H1 (cell line): ENCODE measurements at regions not wholly inside any gene's neighbourhood (a gene's known extent, or its start where the extent isn't known, plus 50 kb on each side); places are given as distances from the start of the nearest gene placed in this dataset.

Experiments
- CTCF ChIA-PET: fragments of 300-600 bp; sonication (Branson Sonifier 250); formaldehyde crosslinking; loops from one replicate; lab custom pipeline; 2021; ENCODE audit not compliant: partially characterized antibody; lab: Charles Lee
- POLR2A ChIA-PET: fragments of 300-600 bp; sonication (Branson Sonifier 250); formaldehyde crosslinking; loops from one replicate; lab custom pipeline; 2021; ENCODE audit warnings: inconsistent platforms; ENCODE audit not compliant: partially characterized antibody; lab: Charles Lee
- DNase-seq, 2 experiments: peaks; one replicate each; pipeline versions ENCODE4 v3.0.0 to v3.0.0-alpha.2; 2010 to 2022; ENCODE audit warnings: low spot score in 2 of 2, low read depth in 1 of 2, mixed read lengths in 1 of 2
- FAIRE-seq: peaks from 2 replicates; lab custom pipeline; 2011; peaks lifted over from hg19 to GRCh38; lab: Jason Lieb, UNC
- H2AFZ ChIP-seq: 2 replicates; pipeline ENCODE4 v1.8.1; 2012; ENCODE audit warnings: low read length, inconsistent platforms
- H2AK5ac ChIP-seq: 2 replicates; pipeline ENCODE4 v1.6.1; 2013; ENCODE audit warnings: low read depth, low read length
- H2BK120ac ChIP-seq: replicated peaks from 2 replicates; pipeline ENCODE3; 2013; ENCODE audit warnings: low read depth, low read length, inconsistent platforms
- H2BK12ac ChIP-seq: 2 replicates; pipeline ENCODE4 v1.6.1; 2013; ENCODE audit warnings: low read depth, low read length
- H2BK15ac ChIP-seq: 2 replicates; pipeline ENCODE4 v1.6.1; 2013; ENCODE audit warnings: low read length
- H2BK20ac ChIP-seq: 2 replicates; pipeline ENCODE4 v1.6.1; 2013; ENCODE audit warnings: low read length
- H2BK5ac ChIP-seq: 2 replicates; pipeline ENCODE4 v1.6.1; 2013; ENCODE audit warnings: low read depth, low read length
- H3K14ac ChIP-seq: 2 replicates; pipeline ENCODE4 v1.6.1; 2013; ENCODE audit warnings: inconsistent platforms; ENCODE audit not compliant: insufficient read length
- H3K18ac ChIP-seq: 2 replicates; pipeline ENCODE4 v1.6.1; 2013; ENCODE audit warnings: low read length; ENCODE audit errors: extremely low read depth
- H3K23ac ChIP-seq: 2 replicates; pipeline ENCODE4 v1.6.1; 2013; ENCODE audit warnings: inconsistent platforms; ENCODE audit not compliant: insufficient read length
- H3K23me2 ChIP-seq: 2 replicates; pipeline ENCODE4 v1.6.1; 2013; ENCODE audit warnings: low read depth, low read length
- H3K27ac ChIP-seq: 2 replicates; pipeline ENCODE4 v1.6.1; 2011; ENCODE audit warnings: low read depth, low read length, inconsistent platforms
- H3K27me3 ChIP-seq, 4 experiments: replicated peaks in 1 of 4; 1 replicate in 1 of 4; 2 replicates in 3 of 4; pipeline versions ENCODE4 v1.6.1 to v1.8.1; 2011 to 2013; ENCODE audit warnings: low read length in 3 of 4, mild to moderate bottlenecking in 3 of 4, inconsistent platforms in 2 of 4, mixed read lengths in 2 of 4, moderate library complexity in 1 of 4; ENCODE audit not compliant: control insufficient read depth in 3 of 4, insufficient read depth in 3 of 4; ENCODE audit errors: extremely low read depth in 1 of 4
- H3K36me3 ChIP-seq, 4 experiments: 2 replicates each; pipeline versions ENCODE4 v1.6.1 to v1.8.1; 2011 to 2013; ENCODE audit warnings: mild to moderate bottlenecking in 4 of 4, low read length in 3 of 4, moderate library complexity in 2 of 4, control low read depth in 1 of 4, inconsistent platforms in 1 of 4; ENCODE audit not compliant: insufficient read depth in 4 of 4, control insufficient read depth in 2 of 4
- H3K4ac ChIP-seq: replicated peaks from 2 replicates; pipeline ENCODE3; 2013; ENCODE audit warnings: low read length, low read depth, mixed read lengths, inconsistent platforms; ENCODE audit not compliant: insufficient read length
- H3K4me1 ChIP-seq, 4 experiments: replicated peaks in 1 of 4; 1 replicate in 1 of 4; 2 replicates in 3 of 4; pipeline versions ENCODE4 v1.6.1 to v1.8.1; 2011 to 2013; ENCODE audit warnings: low read length in 3 of 4, inconsistent platforms in 2 of 4, mixed read lengths in 1 of 4; ENCODE audit not compliant: insufficient read depth in 4 of 4, control insufficient read depth in 3 of 4
- H3K4me2 ChIP-seq, 2 experiments: 2 replicates each; pipeline versions ENCODE4 v1.6.1 to v1.8.1; 2011 to 2013; ENCODE audit warnings: low read depth in 2 of 2, low read length in 2 of 2, control low read depth in 1 of 2, inconsistent platforms in 1 of 2, mild to moderate bottlenecking in 1 of 2; ENCODE audit not compliant: insufficient read depth in 1 of 2
- H3K4me3 ChIP-seq, 4 experiments: fragments of 200-600, 300-600 bp in 1 of 4; sonication (generic), shearing (Covaris generic), sonication (Bioruptor Twin) in 1 of 4; 2 replicates each; pipeline versions ENCODE4 v1.5.1 to v1.8.1; 2011 to 2016; ENCODE audit warnings: low read length in 4 of 4, low read depth in 3 of 4, control low read depth in 2 of 4, inconsistent platforms in 2 of 4, mild to moderate bottlenecking in 2 of 4, mixed read lengths in 1 of 4, moderate library complexity in 1 of 4; ENCODE audit not compliant: insufficient read depth in 2 of 4; ENCODE audit errors: extremely low read depth in 1 of 4
- H3K56ac ChIP-seq: replicated peaks from 2 replicates; pipeline ENCODE3; 2013; ENCODE audit warnings: low read depth, mild to moderate bottlenecking, mixed read lengths, low read length, inconsistent platforms; ENCODE audit not compliant: insufficient read length
- H3K79me1 ChIP-seq: 2 replicates; pipeline ENCODE4 v1.6.1; 2013; ENCODE audit warnings: low read depth, low read length, control low read depth
- H3K79me2 ChIP-seq, 2 experiments: 2 replicates each; pipeline versions ENCODE4 v1.6.1 to v1.8.1; 2012 to 2013; ENCODE audit warnings: low read length in 2 of 2, mild to moderate bottlenecking in 2 of 2, inconsistent platforms in 1 of 2; ENCODE audit not compliant: insufficient read depth in 2 of 2, control insufficient read depth in 1 of 2
- H3K9ac ChIP-seq, 4 experiments: replicated peaks in 1 of 4; 1 replicate in 1 of 4; 2 replicates in 3 of 4; pipeline versions ENCODE4 v1.6.1 to v1.8.1; 2011 to 2013; ENCODE audit warnings: low read depth in 3 of 4, low read length in 3 of 4, control low read depth in 2 of 4, mild to moderate bottlenecking in 2 of 4, moderate library complexity in 2 of 4, inconsistent platforms in 1 of 4; ENCODE audit errors: extremely low read depth in 1 of 4
- H3K9me3 ChIP-seq, 2 experiments: 2 replicates each; pipeline versions ENCODE4 v1.6.1 to v1.8.1; 2012 to 2013; ENCODE audit warnings: mild to moderate bottlenecking in 2 of 2, moderate library complexity in 2 of 2, control low read depth in 1 of 2, inconsistent platforms in 1 of 2, low read depth in 1 of 2, low read length in 1 of 2, mixed read lengths in 1 of 2; ENCODE audit not compliant: insufficient read depth in 2 of 2
- H4K20me1 ChIP-seq, 2 experiments: replicated peaks in 1 of 2; 2 replicates each; pipeline versions ENCODE3 to v1.8.1; 2011 to 2013; ENCODE audit warnings: inconsistent platforms in 2 of 2, low read length in 2 of 2, mild to moderate bottlenecking in 1 of 2; ENCODE audit not compliant: insufficient read depth in 2 of 2, control insufficient read depth in 1 of 2
- H4K5ac ChIP-seq: 2 replicates; pipeline ENCODE4 v1.6.1; 2013; ENCODE audit warnings: low read length, low read depth, mixed read lengths, inconsistent platforms; ENCODE audit not compliant: insufficient read length
- H4K8ac ChIP-seq: 2 replicates; pipeline ENCODE4 v1.8.0; 2013; ENCODE audit warnings: mild to moderate bottlenecking, moderate library complexity, low read length, inconsistent platforms; ENCODE audit not compliant: insufficient read depth; ENCODE audit errors: extremely low read depth
- H4K91ac ChIP-seq: replicated peaks from 2 replicates; pipeline ENCODE3; 2013; ENCODE audit warnings: low read length, mixed read lengths, inconsistent platforms; ENCODE audit not compliant: insufficient read length
- EGR1 ChIP-seq: IDR thresholded peaks from 2 replicates; pipeline ENCODE4 v1.6.1; 2011; ENCODE audit warnings: low read depth, low read length, borderline replicate concordance
- TAF7 ChIP-seq: optimal IDR thresholded peaks from 2 replicates; pipeline ENCODE3; 2011; ENCODE audit warnings: low read depth, mild to moderate bottlenecking, inconsistent platforms, low read length, moderate library complexity, borderline replicate concordance
- TBP ChIP-seq: IDR thresholded peaks from 2 replicates; pipeline ENCODE4 v1.6.1; 2011; ENCODE audit warnings: low read depth, low read length, improper control_type of control experiment
- WGBS, 2 experiments: shearing (Covaris generic) in 1 of 2; methylation state at CpG; one replicate each; pipeline versions ENCODE4 v1.1.6 to v1.1.7; 2013 to 2015; ENCODE audit warnings: low lambda C conversion rate in 2 of 2, mixed read lengths in 2 of 2, inconsistent platforms in 1 of 2, low coverage in 1 of 2, missing lambda C conversion rate in 1 of 2; ENCODE audit not compliant: insufficient replicate concordance in 2 of 2, insufficient coverage in 1 of 2, insufficient read length in 1 of 2; ENCODE audit errors: extremely low coverage in 1 of 2, missing lambda C conversion rate in 1 of 2; 5-methylcytosine and 5-hydroxymethylcytosine counted together
- TF ChIP-seq, protein P1 (sequence below): IDR thresholded peaks from 2 replicates; pipeline ENCODE4 v1.6.1; 2012; ENCODE audit warnings: inconsistent platforms

DNA sequence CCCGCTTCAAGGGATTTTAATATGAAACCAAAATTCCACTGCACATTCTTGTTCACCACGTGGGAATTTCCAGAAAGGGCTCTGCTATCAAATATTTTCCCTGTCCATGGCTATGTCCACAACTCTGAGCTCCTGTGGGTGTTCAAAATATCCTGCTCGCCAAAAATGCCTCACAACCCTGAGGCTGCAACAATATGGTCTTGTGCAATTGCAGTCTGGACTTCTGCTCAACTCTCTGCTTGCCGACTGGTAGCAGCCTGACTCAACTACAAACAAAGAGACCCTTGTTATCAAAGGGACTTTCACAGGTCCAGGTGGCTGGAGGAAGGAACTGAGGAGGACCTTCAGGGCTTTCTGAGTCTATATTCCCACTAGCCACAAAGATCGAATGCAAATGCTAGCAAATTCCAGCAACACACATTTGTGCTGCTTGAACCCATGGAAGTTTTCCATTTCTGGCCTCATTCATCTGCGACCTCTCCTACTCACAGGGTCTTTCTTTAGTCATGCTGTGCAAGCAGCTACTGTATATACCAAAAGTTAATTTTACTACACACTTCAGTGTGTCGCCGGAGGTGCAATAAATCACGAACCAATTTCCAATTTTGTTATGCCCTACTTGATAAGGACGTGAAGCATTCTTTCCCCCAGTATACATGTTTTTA is 169.2 kb upstream of the SLC30A5 start:
- Histone ChIP-seq H3K18ac (peak overlapping the region; percentile 64; the same call in 1 of the 2 replicates), H2BK15ac (no peak overlapping the region), H2BK20ac (peak overlapping the region; percentile 68), H2BK120ac (peak overlapping the region; percentile 97), H3K4me3 (no peak overlapping the region; a peak in 1 of 8 replicates), H3K23me2 (no peaks in the 10 kb centered on the region), H3K4me2 (no peak overlapping the region), H3K23ac (no peak overlapping the region), H3K56ac (peak overlapping the region; percentile 60), H3K79me1 (no peaks in the 10 kb centered on the region), H2BK5ac (peak overlapping the region; percentile 81), H3K4me1 (peaks cover 2 to 22% (median 11%) of the 10 kb centered on the region in 4 experiments), H3K79me2 (no peaks in the 10 kb centered on the region), H2AK5ac (no peak overlapping the region), H2BK12ac (peak overlapping the region; percentile 78; the same call in 1 of the 2 replicates), H3K9ac (no peak overlapping the region), H3K4ac (peak overlapping the region; percentile 76), H4K5ac (peak overlapping the region; percentile 37), H4K20me1 (no peaks in the 10 kb centered on the region), H3K36me3 (peaks cover 0 to 16% (median 3%) of the 10 kb centered on the region in 4 experiments; a peak in 3 of 8 replicates), H4K8ac (no peak overlapping the region), H3K9me3 (peaks cover 16% of the 10 kb centered on the region in 2 experiments), H3K27ac (peak overlapping the region; percentile 65; the same call in 1 of the 2 replicates), H3K27me3 (no peaks in the 10 kb centered on the region), H2AFZ (no peak overlapping the region), H3K14ac (no peak overlapping the region), H4K91ac (peak overlapping the region; percentile 95)
- 84% methylated on average over 10 of the region's 10 CpGs; no CpG with 5 or more reads in 1 of the 2 experiments for WGBS, 2 experiments
- TF ChIP-seq, protein P1, sequence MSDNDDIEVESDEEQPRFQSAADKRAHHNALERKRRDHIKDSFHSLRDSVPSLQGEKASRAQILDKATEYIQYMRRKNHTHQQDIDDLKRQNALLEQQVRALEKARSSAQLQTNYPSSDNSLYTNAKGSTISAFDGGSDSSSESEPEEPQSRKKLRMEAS, result no peak
- TF ChIP-seq TAF7 (no peak), EGR1 (no peak), TBP (no peak)
- ChIA-PET CTCF (interaction anchor here (0.6 kb wide), 1 partner anchor 9 kb away, joined by 3 read pairs; no protein-coding TSS in a partner anchor), POLR2A (interaction anchor here (0.6 kb wide), 1 partner anchor 105 kb away, joined by 3 read pairs; no protein-coding TSS in a partner anchor)
- DNase-seq (no peak), FAIRE-seq (no peak)
